ENCODE measurements at regions not wholly inside any gene's neighbourhood (a gene's known extent, or its start where the extent isn't known, plus 50 kb on each side); places are given as distances from the start of the nearest gene placed in this dataset.
A peak's percentile ranks its signal among the peaks of the same experiment; 100 is the strongest.
"Not testable (repeated sequence)": the region's sequence is repeated elsewhere in the genome, so short reads cannot be mapped to it uniquely, and the experiment has no call there.

DNA sequence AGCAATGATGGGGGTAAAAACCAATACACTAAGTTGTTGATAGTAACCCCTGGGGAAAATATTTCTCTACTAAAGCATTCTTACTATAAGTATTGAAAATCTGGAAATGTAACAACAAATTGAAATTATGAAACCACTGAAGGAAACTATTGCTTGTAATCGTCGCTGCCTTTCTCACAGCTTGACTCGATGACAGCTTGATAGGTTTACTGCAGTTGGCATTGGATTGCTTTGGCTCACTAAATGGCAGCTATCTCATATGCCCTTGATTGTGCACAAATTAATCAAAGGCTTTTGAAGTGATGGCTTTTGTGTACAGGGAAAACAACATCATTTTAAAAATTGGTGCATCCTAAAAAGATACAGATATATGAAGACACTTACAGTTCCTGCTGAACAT, 419.6 kb upstream of the TENM3 start:
- no peak for ATAC-seq (ENCODE audit: poor library complexity)
- intact Hi-C loops (cut with DNase I): no loop called here
- DNase-seq: no peak

DNA sequence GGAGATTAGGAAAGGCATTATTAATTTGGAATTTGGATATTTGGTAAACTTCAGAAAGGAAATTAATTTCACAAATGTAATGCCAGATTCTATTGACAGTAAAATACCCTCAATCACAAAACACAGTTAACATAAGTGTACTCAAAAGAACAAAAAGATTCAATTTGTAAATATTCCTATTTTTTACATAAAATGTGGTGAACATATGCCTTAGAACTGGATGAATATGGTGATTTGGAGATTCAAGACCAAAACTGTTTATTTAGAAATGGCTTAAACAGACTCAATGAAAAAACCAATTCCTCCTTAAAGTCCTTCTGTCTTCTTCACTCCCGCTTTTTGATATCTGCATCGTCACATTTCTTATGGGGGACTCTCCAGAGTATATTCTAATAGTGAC, 417.6 kb upstream of the TENM3 start:
- DNase-seq (no peak), ATAC-seq (ENCODE audit: poor library complexity) (no peak)
- intact Hi-C loops (cut with DNase I): no loop called here

DNA sequence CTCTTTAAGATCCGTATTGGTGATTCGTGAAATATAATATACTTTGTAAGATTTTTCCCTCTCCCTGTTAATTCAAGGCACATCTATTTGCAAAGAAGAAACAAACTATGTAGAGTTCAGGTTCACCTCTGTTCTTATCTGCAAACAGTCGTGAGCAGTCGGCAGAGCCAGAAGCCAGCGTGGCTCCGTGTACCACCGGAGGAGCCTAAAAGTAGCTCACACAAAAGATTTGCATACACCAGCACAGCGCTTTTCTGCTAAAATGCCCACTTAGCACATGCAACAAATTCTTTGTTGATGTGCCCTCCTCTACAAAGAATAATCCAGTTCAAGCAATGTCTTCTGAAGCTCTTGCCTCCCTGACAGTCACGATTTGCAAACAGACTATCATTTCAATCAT, 416.0 kb upstream of the TENM3 start:
- no peak for ATAC-seq (ENCODE audit: poor library complexity)
- intact Hi-C loops (cut with DNase I): no loop called here
- DNase-seq: no peak

DNA sequence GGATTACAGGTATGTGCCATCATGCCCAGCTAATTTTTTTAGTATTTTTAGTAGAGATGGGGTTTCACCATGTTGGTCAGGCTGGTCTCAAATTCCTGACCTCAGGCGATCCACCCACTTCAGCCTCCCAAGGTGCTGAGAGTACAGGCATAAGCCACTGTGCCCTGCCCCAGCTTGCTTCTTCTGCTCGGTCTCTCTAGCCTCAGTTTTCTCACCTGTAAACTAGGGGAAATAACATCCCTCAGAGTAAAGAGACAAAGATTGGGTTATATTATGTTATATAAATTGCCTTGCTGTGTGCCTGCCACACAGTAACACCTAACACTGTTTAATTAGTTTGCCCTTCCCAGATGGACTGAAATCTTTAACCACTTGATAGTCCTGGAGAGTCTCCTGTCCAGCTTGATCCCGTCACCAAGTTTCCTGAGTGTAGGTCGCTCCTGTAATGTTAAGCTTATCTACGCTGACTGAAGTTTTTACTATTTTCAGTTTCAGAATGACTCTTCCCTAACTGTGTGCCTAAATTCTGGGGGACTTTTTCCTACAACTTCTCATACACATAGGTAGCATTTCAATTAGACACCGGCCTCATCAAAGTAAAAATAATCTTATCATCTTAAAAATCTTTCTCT, 412.7 kb upstream of the TENM3 start:
- intact Hi-C loops (cut with DNase I): no loop called here
- DNase-seq (no peak), ATAC-seq (ENCODE audit: poor library complexity) (no peak)

DNA sequence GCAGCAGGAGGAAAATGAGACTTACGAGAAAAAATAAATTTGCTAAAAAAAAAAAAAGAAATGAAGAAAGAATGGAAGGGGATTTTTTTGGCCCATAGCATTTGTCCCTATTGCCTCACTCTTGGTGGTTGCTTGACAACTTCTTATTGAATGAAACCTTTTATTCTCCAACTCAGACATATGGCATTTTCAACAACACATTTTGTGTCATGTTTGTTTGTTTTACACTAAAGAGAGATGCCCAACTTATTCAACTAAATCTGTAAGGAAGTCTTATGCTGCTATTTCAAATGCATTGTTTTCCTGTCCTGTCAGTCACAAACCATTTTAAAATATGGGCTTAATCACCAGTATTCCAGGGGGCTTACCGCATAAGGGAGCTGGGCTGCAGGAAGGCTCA, 409.1 kb upstream of the TENM3 start:
- no peak for ATAC-seq (ENCODE audit: poor library complexity)
- intact Hi-C loops (cut with DNase I): no loop called here
- DNase-seq: no peak

DNA sequence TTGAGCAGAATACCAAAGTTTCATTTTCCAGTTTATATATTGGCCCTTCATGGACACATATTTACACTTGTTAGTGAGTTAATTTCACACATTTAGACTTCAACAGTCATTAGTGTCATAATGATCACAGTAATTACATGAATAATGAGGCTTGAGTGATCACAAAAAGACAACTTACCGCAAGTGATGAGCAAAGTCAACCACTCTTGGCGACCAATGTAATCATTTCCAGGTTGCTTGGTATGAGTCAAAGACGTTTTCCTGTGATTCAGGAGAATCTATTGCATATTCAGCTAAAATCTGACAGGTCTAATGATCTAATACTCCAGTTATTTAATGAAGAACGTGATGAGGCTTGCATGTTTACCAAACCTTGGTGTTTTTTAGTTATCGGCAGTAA, 407.9 kb upstream of the TENM3 start:
- ATAC-seq (ENCODE audit: poor library complexity) (no peak), DNase-seq (no peak)
- intact Hi-C loops (cut with DNase I): no loop called here

DNA sequence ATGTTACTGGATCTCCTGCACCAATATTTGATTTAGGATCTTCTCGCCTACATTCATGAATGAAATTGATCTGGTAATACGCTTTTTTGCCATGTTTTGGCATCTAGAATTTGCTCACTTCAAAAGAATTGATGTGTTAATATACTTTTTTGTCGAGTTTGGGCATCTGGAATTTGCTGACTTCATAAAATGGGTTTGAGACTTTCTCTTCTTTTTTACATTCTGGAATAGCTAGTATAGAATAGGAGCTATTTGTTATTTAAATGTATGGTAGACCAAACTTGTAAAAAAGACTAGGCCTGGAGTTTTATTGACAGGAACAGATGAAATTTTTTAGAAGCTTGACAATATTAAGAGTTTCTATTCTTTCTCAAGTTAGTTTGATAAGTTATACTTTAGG, 404.9 kb upstream of the TENM3 start:
- no peak for DNase-seq
- intact Hi-C loops (cut with DNase I): no loop called here
- ATAC-seq (ENCODE audit: poor library complexity): no peak

DNA sequence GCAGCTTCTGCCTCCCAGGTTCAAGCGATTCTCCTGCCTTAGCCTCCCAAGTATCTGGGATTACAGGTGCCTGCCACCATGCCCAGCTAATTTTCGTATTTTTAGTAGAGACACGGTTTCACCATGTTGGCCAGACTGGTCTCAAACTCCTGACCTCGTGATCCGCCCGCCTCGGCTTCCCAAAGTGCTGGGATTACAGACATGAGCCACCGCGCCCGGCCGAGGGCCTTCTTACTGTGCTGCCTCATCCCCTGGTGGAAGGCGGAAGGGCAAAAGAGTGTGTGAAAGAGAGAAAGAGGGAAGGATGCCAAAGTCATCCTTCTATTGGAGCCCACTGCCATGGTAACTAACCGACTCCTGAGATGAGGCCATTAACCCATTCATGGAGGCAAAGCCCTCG, 399.4 kb upstream of the TENM3 start:
- ATAC-seq (ENCODE audit: poor library complexity); DNase-seq; intact Hi-C loops (cut with DNase I): not testable (repeated sequence)

DNA sequence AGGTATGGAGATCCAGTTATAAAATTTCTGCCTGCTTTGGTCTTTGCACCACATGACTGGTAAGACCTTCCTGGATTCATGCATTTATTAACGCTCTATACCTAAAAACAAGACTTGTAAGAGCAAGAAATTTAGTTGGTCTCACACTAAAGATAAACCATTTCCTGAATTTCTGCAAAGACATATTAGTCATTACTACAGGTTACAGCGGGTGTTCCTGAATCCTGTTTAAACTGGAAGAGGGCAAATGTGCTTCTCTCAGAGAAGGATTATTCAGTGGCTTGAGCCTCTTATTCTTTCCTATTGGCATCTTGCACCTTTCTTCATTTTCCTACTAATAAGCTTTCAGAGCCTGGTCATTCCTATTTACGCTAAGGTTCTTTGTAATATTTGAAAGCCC, 397.6 kb upstream of the TENM3 start:
- ATAC-seq (ENCODE audit: poor library complexity) (no peak), DNase-seq (no peak)
- intact Hi-C loops (cut with DNase I): no loop called here

DNA sequence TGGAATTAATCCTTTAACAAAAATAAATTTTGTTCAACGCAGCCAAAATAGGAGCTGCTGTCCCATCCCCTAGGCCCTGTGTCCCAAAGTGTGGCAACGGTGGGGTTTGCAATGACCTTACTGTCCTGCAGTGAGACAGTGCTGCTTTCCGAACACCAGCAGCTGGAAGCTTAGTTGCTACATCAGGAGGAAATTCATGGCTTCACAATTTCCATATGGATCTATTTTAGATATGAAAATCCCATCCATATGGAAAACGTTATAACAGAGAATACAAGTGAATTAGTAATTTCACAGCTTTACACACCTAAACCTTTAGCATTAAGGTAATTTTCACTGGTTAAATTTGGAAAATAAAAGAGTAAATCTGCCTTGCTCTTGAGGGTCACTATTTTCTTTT, 396.3 kb upstream of the TENM3 start:
- intact Hi-C loops (cut with DNase I): no loop called here
- no peak for DNase-seq
- no peak for ATAC-seq (ENCODE audit: poor library complexity)

DNA sequence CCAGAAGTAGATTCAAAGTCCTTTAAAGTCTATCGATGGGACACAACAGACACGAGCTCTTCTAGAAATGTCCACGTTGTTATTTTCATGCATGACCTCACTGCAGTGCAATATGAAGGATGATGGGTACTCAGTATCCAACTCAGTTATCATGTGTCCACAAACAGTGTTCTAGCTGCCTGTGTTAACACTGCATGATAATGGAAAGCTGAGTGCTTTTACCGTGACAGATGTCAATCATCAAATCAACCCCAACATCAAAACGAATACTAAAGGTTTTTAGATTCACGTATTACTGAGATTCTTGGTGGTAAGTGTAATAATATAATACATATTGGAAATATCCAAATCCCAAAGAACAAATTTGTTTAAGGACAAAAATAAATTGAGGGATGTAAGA, 394.8 kb upstream of the TENM3 start:
- intact Hi-C loops (cut with DNase I): no loop called here
- ATAC-seq (ENCODE audit: poor library complexity) (no peak), DNase-seq (no peak)

DNA sequence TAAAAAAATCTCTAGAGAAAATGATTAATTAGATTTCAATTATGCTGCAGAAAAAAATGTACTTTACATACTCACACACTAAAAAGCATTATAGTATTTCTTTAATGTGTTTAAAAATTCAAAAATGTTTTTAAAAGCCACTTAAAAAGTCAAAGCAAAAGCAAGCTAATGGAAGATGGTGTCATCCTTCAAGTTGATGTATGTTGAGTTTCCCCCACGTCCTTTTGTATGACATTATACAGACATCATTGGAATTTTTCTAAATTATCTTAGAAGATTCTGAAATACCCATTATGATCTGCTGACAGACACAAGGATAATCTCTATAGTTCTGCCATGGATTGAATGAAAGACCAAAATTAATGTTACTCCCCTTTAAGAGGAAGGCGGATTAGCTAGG, 393.7 kb upstream of the TENM3 start:
- ATAC-seq (ENCODE audit: poor library complexity) (no peak), DNase-seq (no peak)
- intact Hi-C loops (cut with DNase I): no loop called here

DNA sequence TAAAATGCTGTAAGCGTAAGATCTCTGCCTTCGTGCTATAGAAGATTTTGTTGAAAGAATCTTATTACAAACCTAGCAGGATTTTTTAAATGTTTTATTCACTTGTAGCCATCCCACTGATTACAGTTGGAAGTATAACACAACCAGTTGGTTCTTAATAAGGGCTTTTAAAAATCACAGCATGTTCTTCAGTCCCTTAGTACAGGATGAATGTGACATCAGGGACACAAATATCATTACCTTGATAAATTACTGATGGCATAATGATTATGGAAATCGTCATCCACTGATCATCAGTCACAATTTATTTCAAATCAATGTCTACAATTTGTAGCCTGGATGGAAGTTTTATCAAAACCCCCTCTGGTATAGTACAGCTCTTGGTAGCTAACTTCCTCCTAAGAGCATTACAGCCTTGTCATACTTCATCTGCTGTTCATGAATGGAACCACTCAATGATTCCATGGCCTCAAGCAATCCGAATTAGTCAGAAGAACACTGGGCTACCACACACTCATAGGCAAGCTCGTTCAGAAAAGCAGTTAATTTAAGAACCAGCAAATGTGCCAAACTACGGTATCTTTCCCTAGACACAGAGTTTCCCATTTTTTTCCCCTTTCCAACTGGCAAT, 389.2 kb upstream of the TENM3 start:
- intact Hi-C loops (cut with DNase I): no loop called here
- DNase-seq: no peak
- ATAC-seq (ENCODE audit: poor library complexity): no peak

DNA sequence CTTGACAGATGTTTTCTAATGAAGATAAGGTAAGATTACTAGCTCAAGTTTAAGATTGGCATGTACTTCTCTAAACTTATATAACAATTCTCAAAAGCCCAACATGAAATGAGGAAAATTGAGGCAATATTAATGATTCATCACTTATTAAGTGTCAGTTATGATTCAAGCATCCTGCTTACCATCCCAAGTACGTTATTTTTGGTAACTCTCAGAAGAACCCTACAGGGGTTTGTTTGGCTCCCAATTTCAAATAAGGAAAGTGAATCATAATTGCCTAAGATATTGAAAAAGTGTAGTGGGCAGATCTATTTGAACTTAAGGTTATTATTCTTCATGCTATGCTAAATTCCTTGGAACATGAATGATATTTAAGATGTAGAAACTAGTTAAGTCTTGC, 387.9 kb upstream of the TENM3 start:
- no peak for DNase-seq
- intact Hi-C loops (cut with DNase I): no loop called here
- no peak for ATAC-seq (ENCODE audit: poor library complexity)

DNA sequence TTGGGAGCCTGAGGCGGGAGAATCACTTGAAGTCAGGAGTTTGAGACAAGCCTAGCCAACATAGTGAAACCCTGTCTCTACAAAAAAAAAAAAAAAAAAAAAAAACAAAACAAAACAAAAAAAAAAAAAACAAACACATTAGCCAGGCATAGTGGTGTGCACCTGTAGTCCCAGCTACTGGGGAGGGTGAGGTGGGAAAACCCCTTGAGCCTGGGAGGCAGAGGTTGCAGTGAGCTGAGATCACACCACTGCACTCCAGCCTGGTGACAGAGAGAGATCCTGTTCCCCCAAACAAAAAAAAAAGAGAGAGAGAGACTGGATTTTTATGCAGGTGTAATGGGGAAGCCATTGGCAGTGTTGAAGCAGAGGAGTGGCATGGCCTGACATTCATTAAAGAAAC, 385.7 kb upstream of the TENM3 start:
- ATAC-seq (ENCODE audit: poor library complexity); DNase-seq; intact Hi-C loops (cut with DNase I): not testable (repeated sequence)

DNA sequence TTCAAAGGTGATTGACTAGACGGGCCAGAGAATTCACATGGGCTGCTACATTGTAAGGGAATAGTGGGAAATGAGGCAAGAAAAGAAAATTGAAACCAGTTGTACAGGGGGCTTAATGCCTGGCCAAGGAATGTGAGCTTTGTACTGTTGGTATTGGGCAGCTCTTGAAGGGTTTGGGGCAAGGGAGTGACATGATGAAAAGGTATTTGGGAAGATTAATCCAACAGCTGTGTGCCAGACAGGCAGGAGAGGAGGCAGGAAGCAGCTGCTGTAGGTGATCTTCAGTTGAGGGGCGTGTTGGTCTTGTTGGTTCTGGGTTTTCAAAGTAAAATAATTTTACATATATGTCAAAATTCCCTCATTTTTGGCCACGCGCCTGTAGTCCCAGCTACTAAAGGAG, 384.5 kb upstream of the TENM3 start:
- intact Hi-C loops (cut with DNase I): no loop called here
- ATAC-seq (ENCODE audit: poor library complexity) (no peak), DNase-seq (no peak)

DNA sequence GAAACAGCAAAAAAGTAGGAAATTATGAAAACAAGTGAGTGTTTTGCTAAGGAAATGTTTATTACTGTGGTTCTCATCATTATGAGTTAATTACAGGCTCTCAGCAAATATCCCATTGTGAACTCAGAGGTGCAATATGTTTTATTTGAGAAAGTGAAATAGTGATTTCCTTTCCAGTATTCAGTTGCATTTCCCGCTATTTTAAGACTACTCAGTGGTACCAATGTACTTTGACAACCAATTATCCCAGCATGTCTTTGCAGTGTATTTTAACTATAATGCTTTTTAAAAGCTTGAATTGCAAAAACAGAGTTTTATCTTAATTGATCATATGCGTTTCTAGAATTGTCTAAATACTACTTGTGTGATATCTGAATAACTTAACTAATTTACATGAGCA, 383.8 kb upstream of the TENM3 start:
- intact Hi-C loops (cut with DNase I): no loop called here
- no peak for ATAC-seq (ENCODE audit: poor library complexity)
- no peak for DNase-seq

DNA sequence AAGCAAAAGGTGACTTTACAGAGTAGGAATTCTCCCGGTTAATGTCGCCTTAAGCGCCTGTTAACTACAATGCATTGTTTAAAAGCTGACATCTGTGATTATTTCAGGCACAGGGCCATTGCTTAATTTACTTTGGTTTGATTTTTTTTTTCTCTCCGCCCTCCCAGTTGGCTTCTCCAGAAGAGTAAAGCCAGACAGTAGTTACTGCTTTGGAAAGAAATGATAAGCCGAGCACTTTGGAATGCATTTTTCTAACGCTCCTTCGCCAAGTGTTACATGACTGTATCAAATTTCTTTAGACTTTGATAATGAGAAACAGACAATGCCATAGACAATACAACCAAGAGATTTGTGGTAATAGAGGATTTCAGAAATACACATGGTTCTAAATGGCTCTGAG, 383.0 kb upstream of the TENM3 start:
- ATAC-seq (ENCODE audit: poor library complexity) (peak; percentile 68), DNase-seq (no peak)
- intact Hi-C loops (cut with DNase I): no loop called here

DNA sequence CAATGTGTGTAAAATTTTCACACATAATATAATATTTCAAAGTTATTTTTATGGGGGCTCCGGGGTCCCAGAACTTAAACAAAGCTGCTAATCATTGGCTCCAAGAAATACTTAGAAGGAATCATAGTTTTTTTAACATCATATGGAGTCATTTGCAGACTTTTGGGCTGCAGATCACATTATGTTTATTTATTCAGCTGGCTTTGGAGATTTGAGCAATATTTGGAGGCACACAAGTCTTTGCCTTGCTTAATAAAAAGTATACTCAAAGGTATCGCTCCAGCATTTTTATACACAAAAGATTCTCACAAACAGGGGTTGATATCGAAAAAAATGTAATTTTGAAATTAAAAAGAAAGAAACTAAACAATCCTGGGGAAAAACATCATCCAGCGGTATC, 382.5 kb upstream of the TENM3 start:
- ATAC-seq (ENCODE audit: poor library complexity) (no peak), DNase-seq (no peak)
- intact Hi-C loops (cut with DNase I): no loop called here

DNA sequence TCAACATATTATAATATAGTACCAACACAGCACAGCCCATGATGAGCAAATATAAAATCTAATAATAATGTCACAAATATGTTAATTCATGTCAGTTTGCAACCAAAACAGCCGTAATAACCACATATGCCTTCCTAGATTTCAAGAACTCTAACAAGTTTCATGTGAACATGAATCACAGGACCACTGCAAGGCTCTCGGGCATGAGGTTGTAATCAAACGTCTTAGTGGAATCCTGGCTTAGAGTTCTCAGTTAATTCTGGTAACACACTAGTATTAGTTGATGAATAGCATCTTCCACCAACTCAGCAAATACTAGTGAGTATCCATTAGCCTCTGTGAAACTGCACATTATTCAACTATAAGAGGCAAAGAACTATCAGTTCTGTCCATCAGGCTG, 379.3 kb upstream of the TENM3 start:
- intact Hi-C loops (cut with DNase I): no loop called here
- DNase-seq (no peak), ATAC-seq (ENCODE audit: poor library complexity) (no peak)

DNA sequence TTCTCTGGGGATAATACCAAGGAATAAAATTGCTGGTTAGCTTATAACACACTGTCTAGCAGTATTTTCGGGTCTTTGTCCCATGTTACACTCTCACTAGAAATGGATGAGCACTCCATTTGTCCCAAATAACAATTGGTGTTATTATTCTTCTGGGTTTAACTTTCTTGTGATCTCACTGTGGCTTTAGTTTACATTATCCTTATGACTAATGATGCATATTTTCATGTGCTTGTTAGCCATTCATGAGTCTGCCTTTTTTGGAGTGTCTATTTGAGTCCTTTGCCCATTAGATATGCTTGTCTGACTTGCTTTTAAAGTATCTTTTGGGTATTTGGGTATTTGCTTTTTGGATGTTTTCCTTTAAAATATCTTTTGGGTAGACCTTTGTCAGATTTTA, 372.9 kb upstream of the TENM3 start:
- no peak for ATAC-seq (ENCODE audit: poor library complexity)
- intact Hi-C loops (cut with DNase I): no loop called here
- DNase-seq: no peak

Measured in Right ventricle myocardium superior (tissue), 1 donor.